ENCODE measurements at regions not wholly inside any gene's neighbourhood (a gene's known extent, or its start where the extent isn't known, plus 50 kb on each side); places are given as distances from the start of the nearest gene placed in this dataset.
"Not testable (repeated sequence)": the region's sequence is repeated elsewhere in the genome, so short reads cannot be mapped to it uniquely, and the experiment has no call there.

GRCh38 chr7:82624337-82624736 is 180.8 kb upstream of the CACNA2D1 start:
- no peak for DNase-seq

GRCh38 chr7:82623812-82624211 is 180.2 kb upstream of the CACNA2D1 start:
- no peak for DNase-seq

GRCh38 chr7:82617156-82617555 is 173.6 kb upstream of the CACNA2D1 start:
- no peak for DNase-seq

DNA sequence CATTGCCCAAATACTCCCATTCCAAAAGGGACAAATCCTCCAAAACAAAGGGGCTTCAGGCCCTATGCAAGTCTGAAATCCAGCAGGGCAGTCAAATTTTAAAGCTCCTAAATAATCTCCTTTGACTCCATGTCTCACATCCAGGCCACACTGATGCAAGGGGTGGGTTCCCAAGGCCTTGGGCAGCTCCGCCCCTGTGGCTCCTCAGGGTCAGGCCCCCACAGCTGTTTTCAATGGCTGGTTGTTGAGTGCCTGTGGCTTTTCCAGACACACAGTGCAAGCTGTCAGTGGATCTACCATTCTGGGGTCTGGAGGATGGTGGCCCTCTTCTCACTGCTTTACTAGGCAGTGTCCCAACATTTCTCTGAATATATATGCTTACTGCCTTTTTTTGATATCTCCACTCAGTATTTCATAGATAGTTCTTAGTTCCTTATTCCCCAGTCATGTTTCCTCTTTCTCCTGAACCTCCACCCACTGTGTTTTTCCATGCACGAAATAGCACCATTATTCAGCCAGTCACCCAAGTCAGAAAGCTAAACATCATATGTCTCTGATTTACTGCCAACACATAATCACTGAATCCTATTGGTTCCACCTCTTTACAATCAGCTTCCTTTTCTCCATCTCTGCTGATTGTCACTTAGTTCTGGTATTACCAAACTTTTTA is 172.6 kb upstream of the CACNA2D1 start:
- DNase-seq, result no peak

- DNase-seq, result no peak
Observed at GRCh38 chr7:82615527-82615926, 171.9 kb upstream of the CACNA2D1 start.

DNA sequence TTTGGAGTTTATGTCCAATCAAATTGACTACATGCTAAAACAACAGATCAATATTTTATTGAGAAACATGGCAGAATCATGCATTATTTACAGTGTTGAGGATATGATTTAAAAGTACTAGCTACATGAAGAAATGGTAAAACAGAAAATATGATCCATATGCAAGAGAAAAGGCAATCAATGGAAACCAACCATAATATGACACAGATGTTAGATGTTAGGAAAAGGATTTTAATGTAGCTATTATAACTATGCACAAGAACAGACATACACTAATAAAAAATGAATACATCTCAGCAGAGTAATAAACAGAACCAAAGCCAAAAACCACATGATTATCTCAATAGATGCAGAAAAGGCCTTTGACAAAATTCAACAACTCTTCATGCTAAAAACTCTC is 166.2 kb upstream of the CACNA2D1 start:
- DNase-seq, result no peak

DNA sequence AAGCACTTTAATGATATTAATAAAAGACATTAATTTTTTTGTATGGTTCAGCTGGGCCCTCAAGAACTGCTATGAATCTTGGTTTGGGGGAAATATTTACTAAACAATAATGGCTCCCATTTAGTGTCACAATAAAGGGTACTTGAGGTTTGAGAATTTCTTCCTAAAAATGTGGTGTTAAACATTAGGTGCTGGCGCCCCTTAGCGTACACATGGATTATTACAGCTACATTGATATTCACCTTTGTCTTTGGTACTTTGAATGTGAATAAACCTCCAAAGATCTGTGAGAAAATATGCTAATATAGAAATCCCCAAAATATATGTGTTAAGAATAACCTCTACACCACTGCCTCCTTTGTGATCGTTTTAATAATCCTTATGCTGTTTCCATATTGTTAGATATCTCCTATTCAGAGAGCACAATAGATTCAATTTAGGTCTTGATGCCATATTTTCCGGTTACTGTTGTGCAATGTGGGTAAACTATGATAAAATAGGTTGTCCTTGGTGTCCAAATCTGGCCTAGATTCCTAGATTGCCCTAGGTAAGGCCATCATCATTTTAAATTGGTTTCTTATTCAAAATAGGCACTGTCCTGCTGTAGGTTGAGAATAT is 161.8 kb upstream of the CACNA2D1 start:
- DNase-seq, result no peak

GRCh38 chr7:82602066-82602465 is 158.5 kb upstream of the CACNA2D1 start:
- no peak for DNase-seq

DNA sequence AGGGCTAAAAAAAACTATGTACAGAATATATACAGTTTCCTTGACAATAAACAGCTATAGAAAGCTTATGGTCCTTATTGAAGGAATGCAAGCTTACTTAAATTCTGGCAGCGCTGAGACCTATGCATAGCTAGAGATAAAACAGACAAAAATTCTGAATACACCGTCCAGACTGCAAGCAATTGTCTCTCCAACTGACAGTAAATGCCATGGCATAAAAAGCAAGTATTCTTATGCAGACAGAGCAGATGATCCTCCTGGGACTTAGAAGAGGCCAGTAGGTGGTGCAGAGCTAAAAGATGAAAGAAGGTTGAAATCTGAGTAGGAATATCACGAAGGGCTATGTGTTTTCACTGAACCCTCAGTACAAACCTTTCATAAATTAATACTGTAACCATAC is 157.0 kb upstream of the CACNA2D1 start:
- no peak for DNase-seq

- no peak for DNase-seq
Observed at GRCh38 chr7:82599895-82600294, 156.3 kb upstream of the CACNA2D1 start.

- DNase-seq, result no peak
Observed at GRCh38 chr7:82598958-82599357, 155.4 kb upstream of the CACNA2D1 start.

- DNase-seq, result not testable (repeated sequence)
Observed at GRCh38 chr7:82595795-82596194, 152.2 kb upstream of the CACNA2D1 start.

DNA sequence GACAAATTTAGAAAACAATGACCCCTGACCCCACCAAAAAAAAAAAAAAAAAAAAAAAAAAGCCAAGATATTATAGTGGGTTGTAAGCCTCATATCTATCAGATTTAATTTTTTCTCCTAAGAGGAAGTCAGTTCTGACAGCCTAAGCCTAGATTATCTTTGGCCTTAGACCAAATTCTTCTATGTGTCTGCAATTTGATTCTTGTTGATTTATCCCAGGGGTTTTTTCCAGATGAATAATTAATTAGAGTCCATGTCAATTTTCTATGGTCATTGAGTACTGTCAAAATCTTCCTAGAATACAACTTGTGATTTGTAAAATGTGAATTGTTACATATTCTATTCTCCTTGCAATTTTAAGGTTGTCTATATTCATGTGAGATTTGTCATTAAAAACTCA is 151.6 kb upstream of the CACNA2D1 start:
- no peak for DNase-seq

GRCh38 chr7:82594665-82595064 is 151.1 kb upstream of the CACNA2D1 start:
- no peak for DNase-seq

GRCh38 chr7:82593780-82594179 is 150.2 kb upstream of the CACNA2D1 start:
- no peak for DNase-seq

DNA sequence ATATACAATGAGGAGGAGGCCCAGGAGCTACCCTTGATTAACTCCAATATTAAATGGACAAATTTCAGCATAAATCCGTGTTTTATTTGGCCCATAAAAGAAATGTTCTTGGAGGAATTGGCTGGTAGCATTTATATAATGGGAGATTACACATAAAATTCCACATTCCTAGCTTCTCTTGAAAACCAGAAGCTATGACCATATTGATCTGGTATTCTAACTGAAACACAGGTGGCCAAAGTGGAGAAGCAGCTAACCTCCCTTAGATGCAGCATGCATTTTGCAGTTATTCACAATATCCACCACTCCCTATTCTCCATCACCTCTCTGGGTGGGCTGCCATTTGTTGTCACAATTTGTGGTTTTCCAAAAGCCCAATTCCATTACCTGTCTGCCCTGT is 148.8 kb upstream of the CACNA2D1 start:
- DNase-seq, result no peak

GRCh38 chr7:82579047-82579446 is 135.5 kb upstream of the CACNA2D1 start:
- no peak for DNase-seq

DNA sequence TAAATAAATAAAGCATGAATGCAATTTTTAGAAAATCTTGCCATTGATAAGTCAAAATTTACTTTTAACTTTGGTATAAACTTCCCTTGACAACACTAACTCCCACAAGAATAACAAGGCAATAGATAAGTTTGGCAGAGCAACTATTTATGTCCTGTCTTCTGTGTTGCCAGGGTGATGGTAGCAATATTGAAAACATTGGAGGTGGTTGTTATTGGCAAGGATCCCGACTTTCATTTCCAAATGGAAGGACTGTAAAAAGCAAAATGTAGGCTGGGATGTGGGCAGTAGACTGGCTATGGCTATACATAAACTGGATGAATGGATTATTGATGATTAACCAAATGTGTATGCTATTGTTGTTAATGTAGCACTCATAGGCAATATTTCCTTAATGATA is 134.9 kb upstream of the CACNA2D1 start:
- DNase-seq, result no peak

DNA sequence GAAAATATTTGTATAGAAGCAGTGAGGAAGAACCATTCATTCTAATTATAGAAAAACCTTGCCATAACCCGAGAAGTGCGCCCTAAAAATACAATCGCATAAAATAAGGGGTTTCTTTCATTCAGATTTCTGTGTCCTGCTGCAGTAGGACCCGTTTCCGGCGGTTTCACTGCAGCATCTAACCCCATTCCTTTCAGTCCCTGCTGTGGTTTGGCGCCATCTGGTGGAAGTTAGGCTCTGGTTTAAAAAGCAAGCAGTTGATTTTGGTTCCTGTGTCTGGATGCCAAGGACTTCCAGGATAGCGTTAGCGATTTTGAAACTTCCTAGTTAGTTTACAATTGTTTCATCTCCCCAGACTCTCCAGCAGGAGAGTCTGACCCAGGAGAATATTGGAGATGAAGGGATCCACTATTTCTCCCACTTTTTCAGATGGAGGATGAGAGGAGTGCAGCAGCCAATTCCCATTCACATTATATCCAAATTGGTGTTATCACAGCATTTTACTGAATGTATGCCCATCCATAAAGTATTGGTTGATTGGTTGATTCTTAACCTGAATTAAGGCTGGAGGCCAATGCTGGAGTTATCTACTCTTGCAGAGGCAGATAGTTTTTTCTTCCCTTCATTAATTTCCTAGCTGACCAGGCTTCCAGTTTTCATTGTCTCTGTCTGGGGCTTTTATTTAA is 128.8 kb upstream of the CACNA2D1 start:
- DNase-seq, result peak; percentile 43

DNA sequence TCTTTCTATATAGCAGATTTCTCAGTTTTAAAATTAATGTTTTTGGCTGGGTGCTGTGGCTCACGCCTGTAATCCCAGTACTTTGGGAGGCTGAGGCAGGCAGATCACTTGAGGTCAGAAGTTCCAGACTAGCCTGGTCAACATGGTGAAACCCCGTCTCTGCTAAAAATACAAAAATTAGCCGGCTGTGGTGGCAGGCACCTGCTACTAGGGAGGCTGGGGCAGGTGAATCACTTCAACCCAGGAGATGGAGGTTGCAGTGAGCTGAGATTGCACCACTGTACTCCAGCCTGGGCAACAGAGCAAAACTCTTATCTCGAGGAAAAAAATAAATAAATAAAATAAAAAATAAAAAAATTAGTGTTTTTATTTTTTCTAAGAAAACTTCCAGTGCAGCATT is 127.5 kb upstream of the CACNA2D1 start:
- DNase-seq, result not testable (repeated sequence)

DNA sequence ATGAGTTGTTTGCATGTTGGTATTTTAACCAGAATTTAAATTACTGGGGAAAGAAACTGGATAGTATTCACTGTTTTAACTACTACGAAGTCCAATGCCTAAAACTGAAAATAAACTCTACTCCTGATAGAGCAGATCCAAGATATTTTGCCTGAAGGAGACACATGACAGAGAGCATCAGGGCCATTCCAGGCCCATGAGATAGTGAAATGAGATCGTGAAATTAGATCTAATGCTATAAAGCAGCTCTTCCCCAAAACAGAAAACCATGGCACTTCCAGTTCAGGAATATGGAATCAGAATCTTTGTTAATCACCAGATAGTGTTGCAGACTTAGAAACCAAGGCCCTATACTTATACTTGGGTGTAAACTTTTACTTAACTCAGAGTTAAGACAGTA is 124.3 kb upstream of the CACNA2D1 start:
- DNase-seq, result no peak

DNA sequence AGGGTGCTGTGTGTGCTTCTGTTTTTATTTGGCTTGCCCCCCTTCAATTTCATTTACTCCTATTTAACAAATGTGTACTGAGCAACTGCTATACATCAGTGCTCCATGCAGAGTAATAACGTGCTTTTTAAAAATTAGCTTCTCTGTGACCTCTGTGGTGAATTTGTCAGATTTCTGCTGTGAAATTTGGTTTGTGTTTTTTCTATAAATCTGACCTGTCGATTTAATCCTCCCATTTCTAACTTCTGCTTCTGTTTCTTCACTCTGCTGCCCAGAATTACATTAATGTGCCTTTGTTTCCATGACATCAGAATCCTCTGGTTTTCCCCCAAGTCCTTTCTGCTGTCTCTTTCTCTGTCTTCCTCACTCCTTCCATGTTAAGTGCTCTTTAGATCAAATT is 123.8 kb upstream of the CACNA2D1 start:
- DNase-seq, result no peak

DNA sequence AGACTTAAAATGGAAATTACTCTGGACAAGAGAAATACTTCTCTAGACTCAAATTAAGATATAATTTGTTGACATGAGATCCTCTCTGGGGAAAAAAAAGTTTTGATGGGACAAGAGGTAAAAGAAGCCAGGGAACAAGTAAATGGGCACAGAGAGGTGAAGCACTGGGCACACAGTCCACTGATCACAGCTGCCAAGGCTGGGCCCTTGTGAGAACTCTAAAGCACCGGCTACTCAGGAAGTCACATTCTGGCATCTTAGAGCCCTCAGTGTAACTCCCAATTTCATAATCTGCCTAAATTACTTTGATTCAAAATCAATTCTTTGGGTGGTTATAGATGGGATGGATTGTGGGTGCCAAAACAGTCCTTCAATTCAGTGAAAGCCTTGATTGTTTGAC is 123.2 kb upstream of the CACNA2D1 start:
- no peak for DNase-seq

- DNase-seq, result no peak
Observed at GRCh38 chr7:82562716-82563404, 119.3 kb upstream of the CACNA2D1 start.

Data from effector CD8-positive, alpha-beta T cell (primary cell).